Mesodermal cell (in vitro differentiated cells): ENCODE measurements at regions not wholly inside any gene's neighbourhood (a gene's known extent, or its start where the extent isn't known, plus 50 kb on each side); places are given as distances from the start of the nearest gene placed in this dataset.
A peak's percentile ranks its signal among the peaks of the same experiment; 100 is the strongest.

Source experiments
- H3K27ac ChIP-seq: 2 replicates; pipeline ENCODE4 v1.7.0; 2013; ENCODE audit warnings: mild to moderate bottlenecking, low read depth, low read length, moderate library complexity; ENCODE audit not compliant: severe bottlenecking
- H3K36me3 ChIP-seq: 2 replicates; pipeline ENCODE4 v1.7.1; 2013; ENCODE audit warnings: mild to moderate bottlenecking, low read length, moderate library complexity; ENCODE audit not compliant: control insufficient read depth, insufficient read depth
- H3K4me1 ChIP-seq: one replicate; pipeline ENCODE4 v1.7.1; 2013; ENCODE audit warnings: mild to moderate bottlenecking, low read length; ENCODE audit not compliant: insufficient read depth, control insufficient read depth, poor library complexity, severe bottlenecking
- H3K4me3 ChIP-seq: 2 replicates; pipeline ENCODE4 v1.7.0; 2013; ENCODE audit warnings: low read length, control low read depth, mild to moderate bottlenecking; ENCODE audit not compliant: insufficient read depth, poor library complexity, severe bottlenecking; ENCODE audit errors: extremely low read depth
- H3K9me3 ChIP-seq: 2 replicates; pipeline ENCODE4 v1.7.1; 2013; ENCODE audit warnings: mild to moderate bottlenecking, low read length, moderate library complexity; ENCODE audit not compliant: control insufficient read depth
- WGBS, 2 experiments: methylation state at CpG; one replicate each; pipeline ENCODE4 v1.1.5; 2013; ENCODE audit warnings: missing lambda C conversion rate in 2 of 2; ENCODE audit not compliant: insufficient coverage in 2 of 2; 5-methylcytosine and 5-hydroxymethylcytosine counted together

DNA sequence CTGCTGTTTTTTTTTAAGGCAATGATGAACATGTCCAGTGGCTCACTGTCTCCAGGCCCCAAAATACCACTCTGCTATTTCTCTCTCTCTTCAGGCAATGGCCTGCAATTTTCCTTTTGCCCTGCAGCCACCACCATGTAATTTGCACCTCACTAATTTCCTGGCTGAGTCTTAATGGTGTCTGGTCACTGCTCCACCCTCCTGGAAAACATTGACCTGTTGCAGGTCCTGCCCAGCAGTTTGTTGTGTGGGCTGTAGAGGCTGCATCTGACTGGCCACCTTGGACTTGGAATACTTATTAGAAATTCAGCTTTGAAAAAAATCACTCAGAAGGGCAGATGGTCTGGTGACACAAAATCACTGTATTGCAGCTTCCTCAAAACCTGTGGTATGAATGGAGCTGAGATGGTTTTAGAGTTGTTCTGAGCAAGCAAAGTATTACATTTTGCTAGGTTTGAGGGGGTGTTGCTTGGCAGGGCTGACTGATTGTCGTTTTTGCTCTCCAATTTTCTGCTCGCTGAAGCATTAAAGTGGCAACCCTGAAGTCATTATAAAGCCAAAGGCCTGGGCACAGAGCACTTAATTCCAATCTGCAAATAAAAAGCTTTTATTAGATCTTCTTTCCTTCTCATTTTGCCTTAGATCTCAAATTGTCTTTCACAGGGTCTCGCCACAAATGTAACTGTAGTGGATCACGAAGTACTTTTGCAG lies 134.8 kb downstream of the TMEM174 start:
- Histone ChIP-seq H3K27ac (no peak overlapping the region), H3K36me3 (no peaks in the 10 kb centered on the region), H3K4me1 (peaks cover 29% of the 10 kb centered on the region), H3K9me3 (no peaks in the 10 kb centered on the region), H3K4me3 (no peak overlapping the region)
- WGBS, 2 experiments: 69% methylated on average over 4 of the region's 4 CpGs; no CpG with 5 or more reads in 1 of the 2 experiments

DNA sequence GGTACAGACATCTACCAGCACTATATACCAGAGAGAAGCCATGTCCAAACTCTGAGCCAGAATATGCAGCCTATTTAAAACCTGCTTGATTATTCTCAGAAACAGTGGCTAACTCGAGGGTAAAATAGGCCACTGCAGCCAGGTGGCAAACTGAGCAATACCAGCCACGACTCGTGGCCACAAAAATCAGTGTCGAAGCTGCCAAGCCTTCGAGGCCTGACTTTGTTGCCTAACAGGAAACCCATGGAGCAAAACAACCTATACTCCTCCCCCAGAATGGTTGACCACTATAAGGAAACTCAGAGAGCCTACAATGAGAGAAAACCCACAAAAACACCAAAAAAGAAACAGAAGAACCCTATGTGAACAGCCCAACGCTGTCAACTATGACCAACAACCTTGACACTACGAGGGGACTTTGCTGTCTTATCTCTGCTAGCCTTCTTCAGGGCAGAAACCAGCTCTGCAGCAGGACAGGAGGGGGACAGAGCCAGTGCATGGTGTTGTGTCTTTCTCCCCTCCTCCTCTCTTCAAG lies 133.8 kb downstream of the TMEM174 start:
- H3K36me3 ChIP-seq: no peaks in the 10 kb centered on the region
- no peak overlapping the region for H3K4me3 ChIP-seq
- 91 to 99% methylated on average over 7 of the region's 7 CpGs for WGBS, 2 experiments
- peaks cover 19% of the 10 kb centered on the region for H3K4me1 ChIP-seq
- no peak overlapping the region for H3K27ac ChIP-seq
- no peaks in the 10 kb centered on the region for H3K9me3 ChIP-seq

GRCh38 chr5:73306078-73306719 lies 133.2 kb downstream of the TMEM174 start:
- H3K36me3 ChIP-seq: no peaks in the 10 kb centered on the region
- H3K4me1 ChIP-seq: peaks cover 14% of the 10 kb centered on the region
- no peaks in the 10 kb centered on the region for H3K9me3 ChIP-seq
- H3K4me3 ChIP-seq: no peak overlapping the region
- H3K27ac ChIP-seq: no peak overlapping the region
- 65 to 88% methylated on average over 3 to 4 of the region's 4 CpGs for whole genome bisulfite sequencing, 2 experiments

DNA sequence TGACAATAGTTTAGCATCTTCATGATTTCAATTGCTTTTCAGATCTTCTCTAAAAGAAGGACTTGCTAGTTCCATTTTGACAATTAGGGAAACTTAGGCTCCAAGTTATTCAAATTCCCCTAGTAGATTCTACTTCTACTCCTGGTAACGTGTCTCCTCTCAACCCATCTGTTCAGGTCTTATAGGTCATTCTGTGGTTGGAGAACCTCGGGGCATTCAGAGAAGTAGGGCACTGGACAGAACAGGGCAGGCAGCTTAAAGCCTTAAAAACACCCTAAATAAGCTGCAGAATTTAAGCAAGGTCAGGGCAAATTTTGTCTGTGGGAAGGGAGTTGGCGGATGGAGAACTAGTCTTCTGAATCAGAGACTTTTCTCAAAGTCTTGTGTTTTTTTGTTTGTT lies 132.4 kb downstream of the TMEM174 start:
- WGBS, 2 experiments: 80 to 100% methylated on average over 1 to 2 of the region's 3 CpGs
- peaks cover 14% of the 10 kb centered on the region for H3K4me1 ChIP-seq
- H3K27ac ChIP-seq: no peak overlapping the region
- H3K36me3 ChIP-seq: no peaks in the 10 kb centered on the region
- H3K4me3 ChIP-seq: no peak overlapping the region
- H3K9me3 ChIP-seq: no peaks in the 10 kb centered on the region

DNA sequence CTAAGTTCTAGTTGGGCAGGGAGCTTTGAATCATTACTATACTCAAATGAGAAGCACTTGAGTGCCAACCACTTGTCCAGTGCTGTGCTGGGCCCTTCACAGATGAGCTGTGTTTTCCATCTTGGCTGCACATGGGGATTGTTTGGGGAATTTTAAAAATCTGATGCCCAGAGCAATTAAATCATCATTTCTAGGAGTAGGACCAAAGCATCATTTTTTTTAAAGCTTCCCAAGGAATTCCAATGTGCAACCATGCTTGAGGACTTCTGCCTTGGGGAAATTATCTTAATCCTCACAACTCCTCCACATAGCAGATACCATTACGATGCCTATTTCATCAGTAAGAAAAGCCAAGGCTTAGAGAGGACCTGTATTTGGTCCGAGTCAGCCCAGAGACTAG lies 131.4 kb downstream of the TMEM174 start:
- Histone ChIP-seq H3K27ac (no peak overlapping the region), H3K4me1 (peaks cover 22% of the 10 kb centered on the region), H3K9me3 (no peaks in the 10 kb centered on the region), H3K4me3 (no peak overlapping the region), H3K36me3 (no peaks in the 10 kb centered on the region)
- WGBS, 2 experiments: 83 to 100% methylated on average over 1 to 2 of the region's 2 CpGs

DNA sequence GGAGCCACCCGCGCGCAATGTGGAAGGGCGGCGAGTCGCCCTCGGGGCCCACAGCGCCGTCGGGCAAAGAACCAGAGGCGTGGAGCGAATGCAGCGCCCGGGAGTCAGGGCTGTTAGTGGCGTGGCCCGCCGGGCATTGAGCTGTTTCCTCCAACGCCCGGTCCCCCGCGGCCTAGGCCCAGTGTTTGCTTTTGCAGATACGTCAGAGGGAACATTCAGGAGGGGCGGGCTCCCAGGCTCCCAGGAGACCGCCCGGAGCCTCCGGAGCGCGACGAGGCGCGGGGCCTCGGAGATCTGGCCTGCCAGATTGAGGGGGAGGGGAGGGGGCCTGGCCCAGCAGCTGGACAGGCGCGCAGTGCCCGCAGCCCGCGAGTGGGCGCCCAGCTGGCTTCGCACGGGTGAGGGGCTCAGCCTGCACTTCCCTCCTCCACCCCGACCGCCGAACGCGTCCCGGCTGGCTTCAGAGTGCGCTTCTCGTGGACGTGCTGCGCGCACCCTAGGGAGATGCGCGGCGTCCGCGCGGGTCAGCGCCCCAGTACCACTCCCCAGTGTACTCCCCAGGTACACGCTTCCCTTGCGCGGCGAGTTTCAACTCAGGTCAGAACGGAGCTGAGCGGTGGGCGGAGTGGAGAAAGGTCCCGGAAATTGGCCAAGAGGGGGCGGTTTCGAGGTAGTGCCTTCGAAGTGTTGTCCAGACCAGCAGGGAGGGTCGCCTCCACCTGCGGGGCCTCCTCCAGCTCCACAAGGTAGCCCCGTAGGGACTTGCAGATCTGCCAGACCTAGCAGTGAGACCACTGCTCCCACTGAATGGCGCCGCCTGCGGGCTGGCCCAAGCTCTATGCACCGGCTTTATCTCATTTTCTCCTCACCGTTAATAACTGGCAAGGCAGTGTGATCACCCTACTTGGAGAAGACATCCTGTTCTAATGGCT lies 130.4 kb downstream of the TMEM174 start:
- WGBS, 2 experiments: 5 to 7% methylated on average over 52 to 60 of the region's 77 CpGs
- no peaks in the 10 kb centered on the region for H3K9me3 ChIP-seq
- H3K36me3 ChIP-seq: no peaks in the 10 kb centered on the region
- peaks cover 22% of the 10 kb centered on the region for H3K4me1 ChIP-seq
- H3K27ac ChIP-seq: no peak overlapping the region
- peak overlapping the region; percentile 25 for H3K4me3 ChIP-seq

- Histone ChIP-seq H3K4me1 (peaks cover 22% of the 10 kb centered on the region), H3K36me3 (no peaks in the 10 kb centered on the region), H3K9me3 (no peaks in the 10 kb centered on the region), H3K27ac (no peak overlapping the region), H3K4me3 (no peak overlapping the region)
- 8 to 15% methylated on average over 4 to 5 of the region's 9 CpGs for WGBS, 2 experiments
These were observed 129.8 kb downstream of the TMEM174 start for GRCh38 chr5:73302797-73303147.

DNA sequence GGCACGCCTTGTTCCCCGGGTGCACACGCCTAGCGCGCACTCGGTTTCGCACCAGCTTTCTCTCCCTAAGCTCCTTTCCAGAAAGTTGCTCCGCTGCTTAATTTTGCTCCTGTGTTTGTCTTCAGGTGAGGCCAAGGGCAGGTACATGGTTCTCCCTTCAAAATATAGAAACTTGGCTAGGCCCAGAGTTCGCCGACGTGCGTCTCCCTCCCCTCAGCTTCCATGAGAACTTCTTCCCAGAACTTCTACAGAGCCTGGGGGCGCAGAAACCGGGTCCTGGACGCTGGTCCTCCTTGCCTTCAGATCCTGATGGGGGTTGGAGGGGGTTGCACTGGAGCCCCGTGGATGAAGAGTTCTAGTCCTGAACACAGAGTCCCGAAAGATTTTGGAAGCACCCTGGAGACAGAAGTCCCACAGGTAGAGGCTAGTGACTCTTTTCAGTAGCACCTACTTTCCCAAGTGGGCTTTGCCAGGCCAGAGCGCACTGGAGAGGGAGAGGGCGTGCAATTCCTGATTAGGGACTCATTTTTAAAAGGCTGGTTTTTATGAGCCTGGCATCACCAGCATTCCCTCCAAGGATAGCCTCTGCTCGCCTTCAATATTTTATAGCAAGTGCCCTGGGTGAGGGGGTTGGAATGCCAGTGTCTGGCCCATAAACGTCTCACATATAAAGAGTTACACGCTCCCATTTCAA lies 128.4 kb downstream of the TMEM174 start:
- Histone ChIP-seq H3K4me1 (peaks cover 32% of the 10 kb centered on the region), H3K9me3 (no peaks in the 10 kb centered on the region), H3K27ac (no peak overlapping the region), H3K4me3 (no peak overlapping the region), H3K36me3 (no peaks in the 10 kb centered on the region)
- 6 to 21% methylated on average over 12 to 16 of the region's 22 CpGs for WGBS, 2 experiments

DNA sequence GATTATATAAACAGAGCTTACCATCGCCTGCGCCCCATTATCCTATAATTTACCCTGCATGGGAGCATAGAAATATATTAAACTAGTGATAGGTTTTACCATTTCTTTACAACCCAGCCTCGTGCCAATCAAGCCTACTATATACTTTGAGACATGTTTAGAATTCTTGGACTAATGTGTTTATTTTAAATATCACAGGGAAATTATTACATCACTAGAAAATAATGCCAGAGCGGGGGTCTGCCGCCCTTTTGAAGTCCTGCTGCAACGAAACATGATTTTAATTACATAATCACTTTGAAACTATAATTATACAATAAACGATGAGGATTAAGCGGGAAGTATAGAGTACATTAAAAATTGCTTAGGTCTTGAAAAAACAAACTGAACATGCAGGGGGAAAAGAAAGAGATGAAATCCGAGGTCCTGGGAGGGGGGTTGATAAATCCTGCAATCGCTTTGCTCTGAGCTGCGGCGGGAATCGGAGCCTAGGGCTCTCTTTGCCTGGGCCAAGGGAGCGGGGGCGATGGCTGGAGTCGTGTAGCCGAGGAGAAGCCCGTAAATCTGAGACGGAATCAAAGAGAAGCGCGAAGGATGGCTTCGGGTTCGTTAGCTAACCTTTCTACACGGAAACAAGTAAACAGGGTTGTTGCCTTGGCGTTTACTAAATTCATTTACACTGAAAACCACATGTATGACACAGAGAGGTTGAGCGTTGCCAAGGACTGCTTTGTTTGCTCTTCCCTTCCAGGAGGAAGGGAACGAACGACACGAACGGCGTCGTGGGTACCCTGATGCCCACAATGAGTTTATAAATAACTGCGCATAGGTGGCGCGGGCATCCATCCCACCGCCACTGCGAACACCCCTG lies 127.6 kb downstream of the TMEM174 start:
- no peaks in the 10 kb centered on the region for H3K9me3 ChIP-seq
- peaks cover 38% of the 10 kb centered on the region for H3K4me1 ChIP-seq
- no peak overlapping the region for H3K27ac ChIP-seq
- H3K36me3 ChIP-seq: no peaks in the 10 kb centered on the region
- H3K4me3 ChIP-seq: no peak overlapping the region
- WGBS, 2 experiments: 6% methylated on average over 24 to 31 of the region's 37 CpGs
